ENCODE measurements at regions not wholly inside any gene's neighbourhood (a gene's known extent, or its start where the extent isn't known, plus 50 kb on each side); places are given as distances from the start of the nearest gene placed in this dataset.

DNA sequence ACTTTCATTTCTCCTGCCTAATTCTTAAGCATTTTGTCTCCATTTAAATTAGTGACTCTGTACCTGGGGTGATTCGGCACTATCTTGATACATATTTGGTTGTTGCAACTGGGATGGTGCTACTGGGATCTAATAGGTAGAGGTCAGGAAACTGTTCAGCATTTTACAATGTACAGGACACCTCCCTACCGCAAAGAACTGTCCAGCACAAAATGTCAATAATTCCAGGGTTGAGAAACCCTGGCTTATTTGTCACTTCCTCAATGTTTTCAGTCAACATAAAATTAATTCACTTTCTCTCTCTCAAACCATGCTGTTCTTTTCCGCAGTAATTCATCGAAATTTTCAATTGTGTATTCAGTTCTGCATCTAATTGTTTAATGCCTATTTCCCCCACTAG is 151.4 kb upstream of the CALCR start:
- Histone ChIP-seq H3K27ac (replicated peaks) (no peak overlapping the region), H3K4me3 (replicated peaks; ENCODE audit: insufficient read depth, low read length) (no peak overlapping the region), H3K27me3 (ENCODE audit: insufficient read depth, poor library complexity, severe bottlenecking) (no peaks in the 10 kb centered on the region)
- DNase-seq (ENCODE audit: low read depth in 1 of 2, low spot score in 1 of 2): no peak
- TF ChIP-seq, protein P1, sequence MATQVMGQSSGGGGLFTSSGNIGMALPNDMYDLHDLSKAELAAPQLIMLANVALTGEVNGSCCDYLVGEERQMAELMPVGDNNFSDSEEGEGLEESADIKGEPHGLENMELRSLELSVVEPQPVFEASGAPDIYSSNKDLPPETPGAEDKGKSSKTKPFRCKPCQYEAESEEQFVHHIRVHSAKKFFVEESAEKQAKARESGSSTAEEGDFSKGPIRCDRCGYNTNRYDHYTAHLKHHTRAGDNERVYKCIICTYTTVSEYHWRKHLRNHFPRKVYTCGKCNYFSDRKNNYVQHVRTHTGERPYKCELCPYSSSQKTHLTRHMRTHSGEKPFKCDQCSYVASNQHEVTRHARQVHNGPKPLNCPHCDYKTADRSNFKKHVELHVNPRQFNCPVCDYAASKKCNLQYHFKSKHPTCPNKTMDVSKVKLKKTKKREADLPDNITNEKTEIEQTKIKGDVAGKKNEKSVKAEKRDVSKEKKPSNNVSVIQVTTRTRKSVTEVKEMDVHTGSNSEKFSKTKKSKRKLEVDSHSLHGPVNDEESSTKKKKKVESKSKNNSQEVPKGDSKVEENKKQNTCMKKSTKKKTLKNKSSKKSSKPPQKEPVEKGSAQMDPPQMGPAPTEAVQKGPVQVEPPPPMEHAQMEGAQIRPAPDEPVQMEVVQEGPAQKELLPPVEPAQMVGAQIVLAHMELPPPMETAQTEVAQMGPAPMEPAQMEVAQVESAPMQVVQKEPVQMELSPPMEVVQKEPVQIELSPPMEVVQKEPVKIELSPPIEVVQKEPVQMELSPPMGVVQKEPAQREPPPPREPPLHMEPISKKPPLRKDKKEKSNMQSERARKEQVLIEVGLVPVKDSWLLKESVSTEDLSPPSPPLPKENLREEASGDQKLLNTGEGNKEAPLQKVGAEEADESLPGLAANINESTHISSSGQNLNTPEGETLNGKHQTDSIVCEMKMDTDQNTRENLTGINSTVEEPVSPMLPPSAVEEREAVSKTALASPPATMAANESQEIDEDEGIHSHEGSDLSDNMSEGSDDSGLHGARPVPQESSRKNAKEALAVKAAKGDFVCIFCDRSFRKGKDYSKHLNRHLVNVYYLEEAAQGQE (IDR thresholded peaks at IDR 0.05; ENCODE audit: insufficient replicate concordance, low read depth): no peak
- no peak for TF ChIP-seq GABPA (IDR thresholded peaks at IDR 0.05; ENCODE audit: low read depth)
- TF ChIP-seq POLR2AphosphoS5 (IDR thresholded peaks at IDR 0.05; ENCODE audit: low read depth): no peak
- TF ChIP-seq, protein P2, sequence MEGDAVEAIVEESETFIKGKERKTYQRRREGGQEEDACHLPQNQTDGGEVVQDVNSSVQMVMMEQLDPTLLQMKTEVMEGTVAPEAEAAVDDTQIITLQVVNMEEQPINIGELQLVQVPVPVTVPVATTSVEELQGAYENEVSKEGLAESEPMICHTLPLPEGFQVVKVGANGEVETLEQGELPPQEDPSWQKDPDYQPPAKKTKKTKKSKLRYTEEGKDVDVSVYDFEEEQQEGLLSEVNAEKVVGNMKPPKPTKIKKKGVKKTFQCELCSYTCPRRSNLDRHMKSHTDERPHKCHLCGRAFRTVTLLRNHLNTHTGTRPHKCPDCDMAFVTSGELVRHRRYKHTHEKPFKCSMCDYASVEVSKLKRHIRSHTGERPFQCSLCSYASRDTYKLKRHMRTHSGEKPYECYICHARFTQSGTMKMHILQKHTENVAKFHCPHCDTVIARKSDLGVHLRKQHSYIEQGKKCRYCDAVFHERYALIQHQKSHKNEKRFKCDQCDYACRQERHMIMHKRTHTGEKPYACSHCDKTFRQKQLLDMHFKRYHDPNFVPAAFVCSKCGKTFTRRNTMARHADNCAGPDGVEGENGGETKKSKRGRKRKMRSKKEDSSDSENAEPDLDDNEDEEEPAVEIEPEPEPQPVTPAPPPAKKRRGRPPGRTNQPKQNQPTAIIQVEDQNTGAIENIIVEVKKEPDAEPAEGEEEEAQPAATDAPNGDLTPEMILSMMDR (IDR thresholded peaks at IDR 0.05; ENCODE audit: insufficient read depth, low read length): no peak
- TF ChIP-seq SPI1 (IDR thresholded peaks at IDR 0.05; ENCODE audit: borderline replicate concordance, low read depth): no peak

DNA sequence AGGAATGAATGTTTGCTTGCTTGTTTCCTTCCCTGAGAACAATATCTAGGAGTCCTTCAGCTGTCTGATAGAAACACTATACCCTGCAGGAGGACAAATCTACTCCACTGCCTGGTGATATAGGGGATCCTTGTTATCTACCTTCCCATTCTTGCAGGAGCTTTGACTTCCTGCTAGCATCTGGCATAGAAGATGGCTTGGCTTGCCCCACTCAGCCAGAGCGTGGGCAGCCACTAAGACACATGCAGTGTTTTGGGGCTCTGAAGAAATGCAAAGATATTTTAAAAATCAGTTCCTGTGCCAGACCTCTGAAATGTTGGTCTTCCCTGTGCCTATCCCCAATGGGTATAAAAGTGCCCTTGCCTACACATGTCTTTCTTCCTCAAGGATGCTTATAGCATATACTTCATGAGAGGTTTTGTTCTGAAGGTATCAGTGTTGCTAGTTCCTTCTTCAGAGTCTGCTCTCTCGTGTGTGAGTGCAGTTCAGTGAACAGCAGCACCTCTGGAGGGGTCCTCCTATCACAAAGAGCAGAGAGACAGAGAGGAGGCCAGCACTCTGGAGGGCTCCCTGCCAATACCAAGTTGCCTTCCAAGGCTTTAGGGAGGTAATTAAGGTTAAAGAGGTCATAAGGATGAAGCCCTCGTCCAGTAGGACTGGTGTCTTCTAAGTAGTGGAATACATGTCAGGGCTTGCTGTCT is 149.1 kb upstream of the CALCR start:
- no peak overlapping the region for H3K27ac ChIP-seq (replicated peaks)

DNA sequence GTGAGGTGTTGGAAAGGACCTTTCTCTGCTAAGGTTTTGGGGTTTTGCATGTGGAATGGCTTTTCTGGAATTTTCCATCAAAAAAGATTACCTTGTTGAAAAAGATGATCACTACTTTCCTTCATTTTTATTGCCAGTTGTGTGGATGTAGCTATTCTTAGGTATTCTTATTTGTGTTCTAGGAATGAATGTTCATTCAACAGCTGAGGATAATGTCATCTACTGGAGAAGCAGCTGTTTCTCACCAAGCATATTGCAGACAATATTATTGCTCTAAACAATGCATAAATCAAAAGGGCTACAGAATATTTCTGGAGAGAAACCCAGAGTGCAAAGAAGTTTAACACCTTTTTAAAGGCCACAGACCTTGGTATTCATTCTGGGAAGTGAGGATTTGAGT is 145.6 kb upstream of the CALCR start:
- DNase-seq (ENCODE audit: low read depth in 1 of 2, low spot score in 1 of 2): no peak
- Histone ChIP-seq H3K27ac (replicated peaks) (no peak overlapping the region), H3K27me3 (ENCODE audit: insufficient read depth, poor library complexity, severe bottlenecking) (no peaks in the 10 kb centered on the region), H3K4me3 (replicated peaks; ENCODE audit: insufficient read depth, low read length) (no peak overlapping the region)
- TF ChIP-seq, protein P2 (IDR thresholded peaks at IDR 0.05; ENCODE audit: insufficient read depth, low read length): no peak
- TF ChIP-seq POLR2AphosphoS5 (IDR thresholded peaks at IDR 0.05; ENCODE audit: low read depth) (no peak), SPI1 (IDR thresholded peaks at IDR 0.05; ENCODE audit: borderline replicate concordance, low read depth) (no peak), GABPA (IDR thresholded peaks at IDR 0.05; ENCODE audit: low read depth) (no peak)
- TF ChIP-seq, protein P1 (IDR thresholded peaks at IDR 0.05; ENCODE audit: insufficient replicate concordance, low read depth): no peak

More for the DNA sequence above, 149.1 kb upstream of the CALCR start:
- Histone ChIP-seq H3K4me3 (replicated peaks; ENCODE audit: insufficient read depth, low read length) (no peak overlapping the region), H3K27me3 (ENCODE audit: insufficient read depth, poor library complexity, severe bottlenecking) (no peaks in the 10 kb centered on the region)
- DNase-seq (ENCODE audit: low read depth in 1 of 2, low spot score in 1 of 2): no peak
- TF ChIP-seq GABPA (IDR thresholded peaks at IDR 0.05; ENCODE audit: low read depth): no peak
- TF ChIP-seq POLR2AphosphoS5 (IDR thresholded peaks at IDR 0.05; ENCODE audit: low read depth): no peak
- TF ChIP-seq SPI1 (IDR thresholded peaks at IDR 0.05; ENCODE audit: borderline replicate concordance, low read depth): no peak
- TF ChIP-seq, protein P2 (IDR thresholded peaks at IDR 0.05; ENCODE audit: insufficient read depth, low read length): no peak

Data from HL-60 (cell line).